Thymus (tissue), 11 donors: ENCODE measurements at regions not wholly inside any gene's neighbourhood (a gene's known extent, or its start where the extent isn't known, plus 50 kb on each side); places are given as distances from the start of the nearest gene placed in this dataset.

Experiments
- DNase-seq, 9 donors: peaks; one replicate each; pipeline ENCODE4 v3.0.0-alpha.2; 2013; ENCODE audit warnings: low spot score in 9 of 9, low read depth in 6 of 9, missing footprints in 1 of 9
- H3K27ac ChIP-seq, 2 donors: one replicate each; pipeline ENCODE4 v1.5.1; 2013; ENCODE audit warnings: control low read depth in 1 of 2, low read depth in 1 of 2, low read length in 1 of 2, mild to moderate bottlenecking in 1 of 2, moderate library complexity in 1 of 2
- H3K27me3 ChIP-seq, 2 donors: one replicate each; pipeline ENCODE4 v1.5.1; 2013; ENCODE audit warnings: low read length in 1 of 2; ENCODE audit not compliant: control insufficient read depth in 2 of 2, insufficient read depth in 1 of 2
- H3K36me3 ChIP-seq, 2 donors: one replicate each; pipeline ENCODE4 v1.5.1; 2013; ENCODE audit warnings: low read length in 1 of 2, mild to moderate bottlenecking in 1 of 2, moderate library complexity in 1 of 2; ENCODE audit not compliant: control insufficient read depth in 2 of 2, insufficient read depth in 2 of 2
- H3K4me1 ChIP-seq, 2 donors: one replicate each; pipeline ENCODE4 v1.5.1; 2013; ENCODE audit warnings: low read length in 2 of 2; ENCODE audit not compliant: control insufficient read depth in 2 of 2, insufficient read depth in 2 of 2
- H3K4me3 ChIP-seq, 2 donors: one replicate each; pipeline ENCODE4 v1.5.1; 2013; ENCODE audit warnings: low read length in 2 of 2, control low read depth in 1 of 2, mild to moderate bottlenecking in 1 of 2
- H3K9me3 ChIP-seq, 2 donors: one replicate each; pipeline ENCODE4 v1.5.1; 2013; ENCODE audit warnings: low read length in 1 of 2, mild to moderate bottlenecking in 1 of 2; ENCODE audit not compliant: control insufficient read depth in 2 of 2, insufficient read depth in 1 of 2
- WGBS: extraction: QIAGEN DNeasy Blood & Tissue Kit; methylation state at CpG from one replicate; pipeline ENCODE4 v1.1.7; 2013; 5-methylcytosine and 5-hydroxymethylcytosine counted together
- donor health status: healthy.

GRCh38 chr1:59076612-59077011, 220.3 kb upstream of the FGGY start:
- Histone ChIP-seq H3K27ac (no peak overlapping the region), H3K4me3 (no peak overlapping the region), H3K27me3 (no peaks in the 10 kb centered on the region), H3K4me1 (peaks cover 4 to 11% of the 10 kb centered on the region in 2 donors), H3K9me3 (no peaks in the 10 kb centered on the region), H3K36me3 (no peaks in the 10 kb centered on the region)
- WGBS = 97% methylated on average over 1 of the region's 1 CpG
- DNase-seq = no peak

- Histone ChIP-seq H3K4me3 (no peak overlapping the region), H3K36me3 (no peaks in the 10 kb centered on the region), H3K9me3 (no peaks in the 10 kb centered on the region), H3K27me3 (no peaks in the 10 kb centered on the region), H3K4me1 (peaks cover 0 to 2% of the 10 kb centered on the region in 2 donors), H3K27ac (no peak overlapping the region)
- no peak for DNase-seq
- 98% methylated on average over 6 of the region's 6 CpGs for WGBS
These were observed 219.3 kb upstream of the FGGY start for GRCh38 chr1:59077466-59078069.

- no peak overlapping the region for H3K4me3 ChIP-seq
- no peaks in the 10 kb centered on the region for H3K9me3 ChIP-seq
- H3K27ac ChIP-seq = no peak overlapping the region
- DNase-seq = no peak
- no peaks in the 10 kb centered on the region for H3K4me1 ChIP-seq
- no peaks in the 10 kb centered on the region for H3K36me3 ChIP-seq
- no peaks in the 10 kb centered on the region for H3K27me3 ChIP-seq
- WGBS = 89% methylated on average over 4 of the region's 4 CpGs
These were observed 218.7 kb upstream of the FGGY start for GRCh38 chr1:59078070-59078800.

- Histone ChIP-seq H3K9me3 (no peaks in the 10 kb centered on the region), H3K36me3 (no peaks in the 10 kb centered on the region), H3K27ac (no peak overlapping the region), H3K4me3 (no peak overlapping the region), H3K4me1 (peaks cover 0 to 1% of the 10 kb centered on the region in 2 donors), H3K27me3 (no peaks in the 10 kb centered on the region)
- DNase-seq = no peak
- WGBS = 94% methylated on average over 3 of the region's 3 CpGs
These were observed 218.0 kb upstream of the FGGY start for GRCh38 chr1:59078866-59079265.

GRCh38 chr1:59079434-59080140, 217.3 kb upstream of the FGGY start:
- no peak overlapping the region for H3K4me3 ChIP-seq
- H3K27ac ChIP-seq = no peak overlapping the region
- H3K36me3 ChIP-seq = no peaks in the 10 kb centered on the region
- H3K27me3 ChIP-seq = no peaks in the 10 kb centered on the region
- no peaks in the 10 kb centered on the region for H3K9me3 ChIP-seq
- H3K4me1 ChIP-seq = peaks cover 7 to 9% of the 10 kb centered on the region in 2 donors
- DNase-seq = no peak
- WGBS = 79% methylated on average over 3 of the region's 3 CpGs

GRCh38 chr1:59081181-59081580, 215.7 kb upstream of the FGGY start:
- no peak overlapping the region for H3K27ac ChIP-seq
- 97% methylated on average over 1 of the region's 1 CpG for WGBS
- H3K27me3 ChIP-seq = no peaks in the 10 kb centered on the region
- H3K4me1 ChIP-seq = peaks cover 7 to 9% of the 10 kb centered on the region in 2 donors
- DNase-seq = no peak
- H3K36me3 ChIP-seq = no peaks in the 10 kb centered on the region
- H3K4me3 ChIP-seq = no peak overlapping the region
- H3K9me3 ChIP-seq = no peaks in the 10 kb centered on the region

GRCh38 chr1:59081795-59082194, 215.1 kb upstream of the FGGY start:
- 99% methylated on average over 5 of the region's 5 CpGs for WGBS
- no peak for DNase-seq
- Histone ChIP-seq H3K27ac (no peak overlapping the region), H3K9me3 (no peaks in the 10 kb centered on the region), H3K36me3 (no peaks in the 10 kb centered on the region), H3K4me3 (no peak overlapping the region), H3K27me3 (no peaks in the 10 kb centered on the region), H3K4me1 (peaks cover 7 to 9% of the 10 kb centered on the region in 2 donors)

GRCh38 chr1:59083946-59084865, 212.7 kb upstream of the FGGY start:
- Histone ChIP-seq H3K36me3 (no peaks in the 10 kb centered on the region), H3K9me3 (no peaks in the 10 kb centered on the region), H3K4me3 (no peak overlapping the region), H3K27me3 (no peaks in the 10 kb centered on the region), H3K27ac (peak overlapping the region; percentile 60 to 63), H3K4me1 (peaks cover 7 to 9% of the 10 kb centered on the region in 2 donors)
- DNase-seq = peak in 4 of 9 donors; percentile 19 to 58 (median 31)
- 25% methylated on average over 9 of the region's 9 CpGs for WGBS
